Muscle layer of colon (tissue), 2 donors: ENCODE measurements at regions not wholly inside any gene's neighbourhood (a gene's known extent, or its start where the extent isn't known, plus 50 kb on each side); places are given as distances from the start of the nearest gene placed in this dataset.

ENCODE experiments used
- H3K27ac ChIP-seq: one replicate; pipeline ENCODE4 v1.7.0; 2013; ENCODE audit warnings: low read depth, mild to moderate bottlenecking, low read length, moderate library complexity
- H3K27me3 ChIP-seq, 2 donors: one replicate each; pipeline ENCODE4 v1.7.0; 2013; ENCODE audit warnings: low read length in 2 of 2, mild to moderate bottlenecking in 2 of 2; ENCODE audit not compliant: insufficient read depth in 2 of 2, control insufficient read depth in 1 of 2
- H3K36me3 ChIP-seq: one replicate; pipeline ENCODE4 v1.7.0; 2013; ENCODE audit warnings: mild to moderate bottlenecking, low read length; ENCODE audit not compliant: insufficient read depth
- H3K4me1 ChIP-seq: one replicate; pipeline ENCODE4 v1.7.0; 2013; ENCODE audit warnings: mild to moderate bottlenecking, low read length; ENCODE audit not compliant: insufficient read depth
- H3K4me3 ChIP-seq, 2 donors: one replicate each; pipeline ENCODE4 v1.7.0; 2013; ENCODE audit warnings: low read length in 2 of 2, low read depth in 1 of 2, mild to moderate bottlenecking in 1 of 2, moderate library complexity in 1 of 2
- H3K9ac ChIP-seq: one replicate; pipeline ENCODE4 v1.7.0; 2013; ENCODE audit warnings: low read length
- H3K9me3 ChIP-seq: one replicate; pipeline ENCODE4 v1.7.0; 2013; ENCODE audit warnings: mild to moderate bottlenecking, low read length
- donor health status: abdominal sarcoma.
- donor health status: Adenocarcinoma of cecum.

DNA sequence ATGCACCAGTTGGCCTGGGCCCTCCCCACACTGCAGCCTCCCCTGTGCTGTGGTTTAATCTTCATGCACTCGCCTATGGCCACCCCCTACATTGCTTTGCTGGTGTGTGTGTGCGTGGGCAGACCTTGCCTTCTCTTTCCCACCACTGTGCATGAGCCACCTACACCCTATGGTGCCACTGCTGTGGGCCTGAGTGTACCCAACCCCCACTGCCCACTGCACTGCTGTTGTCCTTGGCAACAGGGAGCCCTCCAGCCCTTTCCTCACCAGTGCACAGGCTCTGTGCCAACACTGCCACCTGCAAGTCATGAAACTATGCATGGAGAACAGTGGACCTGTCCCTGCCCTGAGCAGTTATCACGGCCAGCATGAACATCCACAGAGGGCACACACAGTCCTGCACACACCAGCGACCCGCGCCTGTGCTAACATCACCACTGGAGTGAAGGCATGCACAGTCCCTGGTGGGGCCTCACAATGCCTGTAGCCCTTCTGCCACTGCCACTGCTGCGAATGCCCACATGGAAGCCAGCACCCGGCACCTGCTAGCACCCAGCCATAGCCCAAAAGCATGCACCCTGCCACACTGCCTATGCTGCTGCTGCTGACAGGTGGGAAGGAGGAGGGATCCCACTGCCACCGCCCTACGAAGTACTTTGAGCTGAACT, 237.8 kb upstream of the ARSJ start:
- H3K36me3 ChIP-seq: no peaks in the 10 kb centered on the region
- no peak overlapping the region for H3K27ac ChIP-seq

GRCh38 chr4:114223580-114223979, 244.1 kb upstream of the ARSJ start:
- Histone ChIP-seq H3K27ac (no peak overlapping the region), H3K27me3 (no peaks in the 10 kb centered on the region), H3K4me1 (no peaks in the 10 kb centered on the region)

More for the DNA sequence above, 237.8 kb upstream of the ARSJ start:
- H3K27me3 ChIP-seq: no peaks in the 10 kb centered on the region
- no peak overlapping the region for H3K9ac ChIP-seq
- H3K4me1 ChIP-seq: no peaks in the 10 kb centered on the region
- H3K4me3 ChIP-seq: no peak overlapping the region
- H3K9me3 ChIP-seq: no peaks in the 10 kb centered on the region

DNA sequence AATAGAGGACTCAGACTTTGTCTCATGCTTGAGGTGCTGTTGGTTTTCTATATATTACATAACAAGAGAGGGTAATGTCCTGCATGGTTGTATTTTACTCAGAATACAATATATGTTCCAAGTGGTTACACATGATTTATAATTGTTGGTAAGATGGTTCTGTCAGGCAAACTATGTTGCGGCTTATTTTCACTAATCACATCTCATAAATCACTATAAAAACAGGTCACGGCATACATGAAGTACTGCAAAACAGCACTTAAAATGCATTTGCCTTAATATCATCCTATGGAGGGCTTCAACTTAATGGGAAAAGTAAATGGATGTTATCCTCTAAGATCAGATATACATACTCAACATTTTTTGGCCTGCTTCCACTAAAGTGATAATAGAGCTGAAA, 246.0 kb upstream of the ARSJ start:
- Histone ChIP-seq H3K27ac (no peak overlapping the region), H3K4me3 (no peak overlapping the region), H3K27me3 (no peaks in the 10 kb centered on the region), H3K36me3 (no peaks in the 10 kb centered on the region), H3K4me1 (peaks cover 6% of the 10 kb centered on the region), H3K9ac (no peak overlapping the region), H3K9me3 (no peaks in the 10 kb centered on the region)

More at GRCh38 chr4:114223580-114223979, 244.1 kb upstream of the ARSJ start:
- Histone ChIP-seq H3K9me3 (no peaks in the 10 kb centered on the region), H3K4me3 (no peak overlapping the region), H3K9ac (no peak overlapping the region), H3K36me3 (no peaks in the 10 kb centered on the region)

- Histone ChIP-seq H3K9ac (no peak overlapping the region), H3K4me1 (peaks cover 6% of the 10 kb centered on the region), H3K9me3 (no peaks in the 10 kb centered on the region), H3K27ac (no peak overlapping the region), H3K27me3 (no peaks in the 10 kb centered on the region), H3K4me3 (no peak overlapping the region), H3K36me3 (no peaks in the 10 kb centered on the region)
Observed at GRCh38 chr4:114226179-114226578, 246.7 kb upstream of the ARSJ start.

GRCh38 chr4:114226968-114227760, 247.7 kb upstream of the ARSJ start:
- no peaks in the 10 kb centered on the region for H3K36me3 ChIP-seq
- peak overlapping the region; percentile 24 for H3K27ac ChIP-seq
- no peak overlapping the region for H3K9ac ChIP-seq
- peaks cover 6% of the 10 kb centered on the region for H3K4me1 ChIP-seq
- no peaks in the 10 kb centered on the region for H3K27me3 ChIP-seq
- H3K4me3 ChIP-seq: no peak overlapping the region
- no peaks in the 10 kb centered on the region for H3K9me3 ChIP-seq

DNA sequence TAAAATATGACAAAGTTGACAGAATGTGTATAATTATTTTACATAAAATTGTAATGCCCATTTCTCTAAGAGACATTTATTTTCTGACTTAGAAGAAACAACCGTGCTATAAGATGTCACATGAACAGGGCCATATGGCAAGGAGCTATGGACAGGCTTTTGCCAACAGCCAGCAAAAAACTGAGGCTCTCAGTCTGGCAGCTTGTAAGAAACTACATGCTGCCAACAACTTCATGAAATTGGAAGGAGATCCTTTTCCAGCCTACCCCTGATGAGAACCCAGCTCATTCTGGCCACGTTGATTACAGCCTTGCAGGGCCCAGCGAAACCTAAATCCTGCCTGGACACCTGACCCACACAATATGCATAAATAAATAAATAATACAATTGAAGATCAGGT, 250.3 kb upstream of the ARSJ start:
- Histone ChIP-seq H3K9ac (no peak overlapping the region), H3K9me3 (no peaks in the 10 kb centered on the region), H3K27ac (no peak overlapping the region), H3K36me3 (no peaks in the 10 kb centered on the region), H3K4me3 (no peak overlapping the region), H3K27me3 (no peaks in the 10 kb centered on the region), H3K4me1 (peaks cover 6% of the 10 kb centered on the region)

DNA sequence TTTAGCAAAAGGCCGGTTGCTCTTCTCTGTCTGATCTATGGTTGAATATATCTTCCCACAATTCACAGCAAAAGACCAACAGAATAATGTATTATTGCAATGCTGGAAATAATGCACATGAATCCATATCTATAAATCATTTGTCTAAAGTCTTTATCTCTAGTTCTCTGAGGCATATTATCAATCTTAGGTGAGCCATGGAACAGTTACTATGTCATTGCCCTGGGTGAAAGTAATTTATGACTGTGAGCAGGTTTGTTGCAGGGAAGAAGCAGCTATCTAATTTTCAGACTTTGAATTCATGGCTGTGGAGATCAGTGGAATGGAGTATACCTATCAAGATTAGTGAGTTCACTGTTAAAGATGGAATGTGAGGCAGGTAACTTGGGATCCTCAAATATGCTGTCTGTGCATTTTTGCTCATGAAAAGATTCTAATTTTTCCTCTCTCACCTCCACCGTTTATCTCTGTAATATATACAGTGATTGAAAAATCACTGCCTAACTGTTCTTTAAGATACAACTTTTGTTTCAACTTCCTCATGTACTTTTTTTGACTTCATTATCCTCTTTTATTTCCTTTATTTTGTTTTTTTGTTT, 256.8 kb upstream of the ARSJ start:
- Histone ChIP-seq H3K4me1 (no peaks in the 10 kb centered on the region), H3K9me3 (no peaks in the 10 kb centered on the region), H3K36me3 (no peaks in the 10 kb centered on the region), H3K9ac (no peak overlapping the region), H3K27me3 (no peaks in the 10 kb centered on the region), H3K4me3 (no peak overlapping the region), H3K27ac (no peak overlapping the region)

DNA sequence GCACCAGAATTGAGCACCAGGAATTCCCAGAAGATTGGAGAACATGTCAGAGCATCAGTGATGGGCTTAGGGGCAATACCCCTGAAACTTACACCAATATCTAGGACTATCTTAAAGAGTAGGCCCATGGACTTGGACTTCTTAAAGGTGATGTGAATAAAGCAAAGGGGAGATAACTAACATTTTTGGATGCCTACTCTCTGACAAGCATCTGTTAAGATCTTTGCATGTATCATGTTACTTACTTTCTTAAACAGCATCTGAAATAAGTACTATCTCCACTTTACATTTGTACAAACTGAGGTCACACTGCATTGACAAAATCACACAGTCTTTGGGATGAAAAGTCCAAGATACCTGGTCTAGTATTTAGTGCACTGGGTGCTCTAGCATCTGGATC, 258.6 kb upstream of the ARSJ start:
- Histone ChIP-seq H3K9me3 (no peaks in the 10 kb centered on the region), H3K9ac (no peak overlapping the region), H3K36me3 (no peaks in the 10 kb centered on the region), H3K27ac (no peak overlapping the region), H3K27me3 (no peaks in the 10 kb centered on the region), H3K4me1 (no peaks in the 10 kb centered on the region), H3K4me3 (no peak overlapping the region)

DNA sequence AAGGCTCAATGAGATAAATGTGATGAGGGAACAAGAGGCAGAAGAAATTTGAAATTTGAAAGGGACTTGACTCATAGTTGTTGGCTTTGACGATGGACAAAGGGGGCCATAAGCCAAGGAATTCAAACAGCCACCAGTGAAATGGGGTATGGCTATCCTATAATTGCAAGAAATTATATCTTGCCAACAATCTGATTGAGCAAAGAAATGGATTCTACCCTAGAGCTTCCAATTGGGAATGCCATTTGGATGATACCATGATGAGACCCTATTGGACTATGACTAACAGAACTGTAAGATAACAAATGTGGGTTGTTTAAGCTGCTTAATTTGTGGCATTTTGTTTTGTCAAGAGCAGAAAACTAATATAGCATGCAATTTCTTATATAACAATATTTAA, 270.1 kb upstream of the ARSJ start:
- no peak overlapping the region for H3K4me3 ChIP-seq
- no peak overlapping the region for H3K9ac ChIP-seq
- peaks cover 6% of the 10 kb centered on the region for H3K4me1 ChIP-seq
- H3K27ac ChIP-seq: no peak overlapping the region
- no peaks in the 10 kb centered on the region for H3K9me3 ChIP-seq
- no peaks in the 10 kb centered on the region for H3K27me3 ChIP-seq
- H3K36me3 ChIP-seq: no peaks in the 10 kb centered on the region

- Histone ChIP-seq H3K36me3 (no peaks in the 10 kb centered on the region), H3K9ac (no peak overlapping the region), H3K4me3 (no peak overlapping the region), H3K27me3 (no peaks in the 10 kb centered on the region), H3K9me3 (no peaks in the 10 kb centered on the region), H3K4me1 (peaks cover 6% of the 10 kb centered on the region), H3K27ac (no peak overlapping the region)
Observed at GRCh38 chr4:114249976-114250375, 270.5 kb upstream of the ARSJ start.

DNA sequence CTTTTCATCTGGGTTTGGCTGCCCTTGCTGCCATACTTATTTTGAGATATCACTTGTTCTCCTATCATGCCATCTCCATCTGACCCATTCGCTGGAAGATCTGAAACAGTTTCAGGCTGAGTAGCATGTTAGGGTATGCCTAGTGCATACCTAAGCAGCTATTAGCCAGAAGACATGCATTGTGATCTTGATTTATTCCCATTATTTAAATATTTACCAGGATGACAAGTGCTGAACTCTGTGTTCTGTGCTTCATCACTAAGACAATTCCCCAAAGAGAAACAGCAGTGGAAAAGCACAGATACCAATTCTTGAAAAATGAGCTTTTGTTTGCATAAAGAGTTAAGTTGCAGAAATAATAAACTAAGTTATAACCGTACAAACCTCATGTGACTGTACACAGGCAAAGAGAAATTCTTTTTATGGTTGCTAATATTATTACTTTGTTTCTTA, 271.0 kb upstream of the ARSJ start:
- H3K4me3 ChIP-seq: no peak overlapping the region
- H3K4me1 ChIP-seq: peaks cover 6% of the 10 kb centered on the region
- H3K36me3 ChIP-seq: no peaks in the 10 kb centered on the region
- no peaks in the 10 kb centered on the region for H3K27me3 ChIP-seq
- no peak overlapping the region for H3K9ac ChIP-seq
- H3K9me3 ChIP-seq: no peaks in the 10 kb centered on the region
- no peak overlapping the region for H3K27ac ChIP-seq
